LNCaP clone FGC (cell line): ENCODE measurements at regions not wholly inside any gene's neighbourhood (a gene's known extent, or its start where the extent isn't known, plus 50 kb on each side); places are given as distances from the start of the nearest gene placed in this dataset.

Source experiments
- DNase-seq: peaks from one replicate; pipeline ENCODE4 v3.0.0-alpha.2; 2011; ENCODE audit warnings: low read depth
- H3K4me3 ChIP-seq: 2 replicates; pipeline ENCODE4 v1.5.1; 2011; ENCODE audit warnings: mild to moderate bottlenecking, low read depth, low read length, control low read depth
- TF ChIP-seq, protein P1 (sequence below): IDR thresholded peaks from 2 replicates; pipeline ENCODE4 v1.5.1; 2012; ENCODE audit warnings: mild to moderate bottlenecking; ENCODE audit not compliant: control insufficient read depth, insufficient read depth; ENCODE audit errors: extremely low read depth

DNA sequence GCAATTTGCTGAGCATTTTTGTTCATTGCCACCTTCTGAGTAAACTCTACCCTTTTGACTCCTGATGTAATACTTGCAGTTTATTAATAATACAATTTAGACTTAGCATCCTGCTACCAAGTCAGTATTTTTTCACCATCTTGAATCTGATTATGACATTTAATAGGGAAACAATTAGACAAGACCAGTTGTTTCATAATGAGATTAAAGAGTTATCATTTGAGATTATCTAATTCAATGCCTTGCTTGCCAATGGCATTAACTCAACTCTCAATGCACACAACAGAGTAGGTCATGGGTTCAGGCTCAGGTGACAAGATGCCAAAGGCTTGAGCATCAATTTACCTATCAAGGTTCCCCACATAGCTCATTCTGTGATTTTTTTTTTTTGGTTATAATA, 488.4 kb downstream of the DISC1 start:
- no peak overlapping the region for H3K4me3 ChIP-seq
- TF ChIP-seq, protein P1, sequence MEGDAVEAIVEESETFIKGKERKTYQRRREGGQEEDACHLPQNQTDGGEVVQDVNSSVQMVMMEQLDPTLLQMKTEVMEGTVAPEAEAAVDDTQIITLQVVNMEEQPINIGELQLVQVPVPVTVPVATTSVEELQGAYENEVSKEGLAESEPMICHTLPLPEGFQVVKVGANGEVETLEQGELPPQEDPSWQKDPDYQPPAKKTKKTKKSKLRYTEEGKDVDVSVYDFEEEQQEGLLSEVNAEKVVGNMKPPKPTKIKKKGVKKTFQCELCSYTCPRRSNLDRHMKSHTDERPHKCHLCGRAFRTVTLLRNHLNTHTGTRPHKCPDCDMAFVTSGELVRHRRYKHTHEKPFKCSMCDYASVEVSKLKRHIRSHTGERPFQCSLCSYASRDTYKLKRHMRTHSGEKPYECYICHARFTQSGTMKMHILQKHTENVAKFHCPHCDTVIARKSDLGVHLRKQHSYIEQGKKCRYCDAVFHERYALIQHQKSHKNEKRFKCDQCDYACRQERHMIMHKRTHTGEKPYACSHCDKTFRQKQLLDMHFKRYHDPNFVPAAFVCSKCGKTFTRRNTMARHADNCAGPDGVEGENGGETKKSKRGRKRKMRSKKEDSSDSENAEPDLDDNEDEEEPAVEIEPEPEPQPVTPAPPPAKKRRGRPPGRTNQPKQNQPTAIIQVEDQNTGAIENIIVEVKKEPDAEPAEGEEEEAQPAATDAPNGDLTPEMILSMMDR = no peak
- DNase-seq = no peak

DNA sequence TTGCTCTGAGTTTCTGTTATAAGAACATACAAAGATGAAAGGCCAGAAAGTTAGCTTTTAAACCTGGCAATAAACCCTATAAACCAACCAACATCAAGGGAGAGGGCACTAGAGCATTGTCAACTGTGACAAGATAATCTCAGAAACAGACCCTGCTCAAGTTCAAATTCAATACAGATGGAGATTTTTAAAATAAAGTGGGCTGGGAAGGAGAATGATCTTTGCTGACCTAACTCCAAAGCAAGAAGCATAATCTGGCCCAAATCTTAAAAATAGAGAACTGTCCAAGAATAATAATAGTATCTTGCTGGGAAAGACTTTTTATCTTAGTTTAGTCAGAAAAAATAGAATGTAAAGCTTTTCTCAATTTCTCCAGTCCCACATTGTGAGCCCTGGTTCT, 485.5 kb downstream of the DISC1 start:
- no peak for DNase-seq
- TF ChIP-seq, protein P1 = no peak
- no peak overlapping the region for H3K4me3 ChIP-seq

DNA sequence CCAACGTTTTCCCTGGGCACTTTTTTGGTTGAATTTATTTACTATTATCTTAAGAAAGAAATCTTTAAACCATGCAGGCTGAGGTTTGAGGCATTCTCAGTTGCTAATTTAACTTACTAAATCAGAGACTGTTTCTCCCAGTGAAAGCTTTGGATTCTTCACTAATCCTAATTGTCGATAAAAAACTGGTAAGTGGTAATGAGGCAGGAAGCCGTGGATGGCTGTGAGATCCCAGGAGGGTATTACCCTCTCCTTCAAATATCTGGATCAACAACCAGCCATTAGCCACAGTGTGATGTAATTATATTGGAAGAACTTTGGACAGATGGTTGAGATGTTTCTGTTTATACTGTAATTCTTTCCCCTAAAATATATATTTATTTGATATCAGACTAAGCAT, 485.0 kb downstream of the DISC1 start:
- DNase-seq = no peak
- TF ChIP-seq, protein P1 = no peak
- H3K4me3 ChIP-seq = no peak overlapping the region

DNA sequence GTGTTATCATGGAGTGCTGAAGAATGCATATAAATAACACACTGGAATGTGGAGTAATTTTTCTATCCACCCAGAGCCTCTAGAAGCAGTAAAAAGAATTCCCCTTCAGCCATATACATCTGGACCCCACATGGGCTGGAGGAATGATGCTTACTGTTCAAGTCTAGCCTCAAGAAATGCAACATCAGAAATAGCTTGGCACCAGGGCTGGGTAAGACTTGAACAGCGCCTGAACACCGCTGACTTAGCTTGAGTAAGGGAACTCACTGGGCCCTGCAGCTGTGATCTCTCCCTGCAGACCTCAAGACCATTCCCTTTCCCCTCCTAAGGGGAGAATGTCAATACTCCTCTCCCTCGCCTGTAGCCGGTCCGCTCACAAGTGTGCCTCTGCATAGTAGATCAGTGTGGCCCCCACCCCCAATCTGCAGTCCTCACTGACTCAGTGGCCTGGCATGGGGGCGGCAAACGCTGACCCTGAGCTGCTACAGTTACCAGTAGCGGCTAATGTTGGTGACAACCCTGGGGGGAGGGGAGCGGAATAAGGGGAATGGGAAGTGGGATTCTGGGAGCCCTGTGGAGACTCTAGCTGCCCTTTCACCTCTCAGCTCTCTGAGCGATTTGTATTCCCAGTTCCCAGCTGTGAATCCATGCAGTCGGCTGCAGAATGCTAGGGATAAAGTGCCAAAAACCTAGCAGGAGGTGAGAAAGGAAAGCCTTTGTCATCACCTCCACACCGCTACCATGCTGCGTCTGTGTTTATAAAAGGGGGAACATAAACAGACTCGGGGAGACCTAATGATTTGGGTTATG, 483.9 kb downstream of the DISC1 start:
- no peak overlapping the region for H3K4me3 ChIP-seq
- TF ChIP-seq, protein P1 = no peak
- DNase-seq = no peak

DNA sequence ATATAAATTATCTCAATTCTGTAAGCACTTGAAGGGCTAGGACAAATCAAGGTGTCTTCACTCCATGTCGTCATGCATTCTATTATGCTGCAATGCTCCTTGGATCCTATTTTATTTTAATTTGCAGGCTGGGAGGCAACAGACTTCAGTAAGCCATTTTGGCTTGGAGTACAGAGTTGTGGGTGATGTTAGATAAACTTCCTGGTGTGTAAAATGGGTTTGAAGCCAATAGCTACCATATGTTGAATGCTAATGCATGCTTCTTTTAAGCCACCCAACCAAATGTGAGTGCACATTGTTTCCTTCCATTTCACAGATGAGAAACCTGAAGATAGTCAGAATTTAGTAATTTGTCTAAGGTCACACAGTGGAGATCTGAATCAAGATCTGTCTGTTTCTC, 482.8 kb downstream of the DISC1 start:
- TF ChIP-seq, protein P1 = no peak

DNA sequence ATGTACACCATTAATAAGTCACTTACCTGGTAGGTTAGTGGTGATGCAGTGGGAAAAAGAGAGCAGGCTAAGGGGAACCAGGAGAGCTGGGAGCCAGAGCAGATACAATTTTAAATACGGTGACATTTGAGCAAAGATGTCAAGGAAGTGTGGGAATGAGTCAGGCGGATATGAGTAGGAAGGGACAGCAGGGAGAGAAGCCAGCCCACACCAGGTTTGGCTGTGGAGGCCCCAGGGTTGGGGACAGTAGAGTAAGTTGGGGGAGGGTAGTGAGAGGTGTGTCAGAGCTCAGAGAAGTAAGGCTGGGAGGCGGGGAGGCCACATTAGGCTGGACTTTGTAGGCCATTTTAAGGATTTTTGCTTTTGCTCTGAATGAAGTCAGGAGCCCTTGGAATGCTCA, 482.0 kb downstream of the DISC1 start:
- H3K4me3 ChIP-seq = no peak overlapping the region
- TF ChIP-seq, protein P1 = no peak
- DNase-seq = no peak

More for the DNA sequence above, 482.8 kb downstream of the DISC1 start:
- H3K4me3 ChIP-seq = no peak overlapping the region
- no peak for DNase-seq

DNA sequence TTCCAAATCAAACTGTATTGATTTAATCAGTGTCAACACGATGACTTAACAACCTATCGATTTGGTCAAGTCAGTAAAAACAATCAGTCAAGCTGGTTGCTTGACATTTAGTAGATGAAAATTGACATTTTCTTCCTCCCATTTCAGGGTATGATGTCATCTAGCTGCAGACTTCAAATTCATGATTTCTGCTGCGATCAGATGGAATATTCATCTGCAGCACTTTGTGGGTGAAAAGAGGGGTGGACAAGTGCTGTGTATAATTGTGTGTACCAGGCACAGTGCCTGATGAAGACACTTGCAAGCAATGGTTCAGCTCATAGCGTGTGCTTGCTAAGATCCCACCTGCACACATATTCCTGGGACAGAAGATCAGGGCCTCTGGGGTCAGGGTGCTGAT, 479.8 kb downstream of the DISC1 start:
- no peak for DNase-seq
- TF ChIP-seq, protein P1 = no peak
- H3K4me3 ChIP-seq = no peak overlapping the region
